ENCODE measurements at regions not wholly inside any gene's neighbourhood (a gene's known extent, or its start where the extent isn't known, plus 50 kb on each side); places are given as distances from the start of the nearest gene placed in this dataset.

GRCh38 chr7:46011501-46011900 lies 90.4 kb upstream of the IGFBP3 start (continued):
- TF ChIP-seq EGR1 (IDR thresholded peaks at IDR 0.05; ENCODE audit: low read depth in 2 of 2) (no peak), FOXA2 (IDR thresholded peaks at IDR 0.05) (no peak)

GRCh38 chr7:46011059-46011458 lies 90.0 kb upstream of the IGFBP3 start:
- no peaks in the 10 kb centered on the region for H3K9me3 ChIP-seq (ENCODE audit: control insufficient read depth in 4 of 4, low read length in 3 of 4)
- WGBS = 86% methylated on average over 2 of the region's 2 CpGs
- no peaks in the 10 kb centered on the region for H3K36me3 ChIP-seq (ENCODE audit: control insufficient read depth in 4 of 4, insufficient read depth in 3 of 4, low read depth in 1 of 4, low read length in 3 of 4)
- no peak for DNase-seq (ENCODE audit: low spot score)
- H3K4me1 ChIP-seq (ENCODE audit: control insufficient read depth in 4 of 4, insufficient read depth in 4 of 4, low read length in 3 of 4) = no peaks in the 10 kb centered on the region
- TF ChIP-seq CTCF (IDR thresholded peaks at IDR 0.05; ENCODE audit: low read depth, low read length, missing input control) (no peak), FOXA1 (IDR thresholded peaks at IDR 0.05) (no peak)
- H3K4me3 ChIP-seq (ENCODE audit: low read depth in 1 of 3, low read length in 3 of 3) = no peak overlapping the region
- no peak overlapping the region for H3K27ac ChIP-seq (ENCODE audit: low read depth in 1 of 2, low read length in 2 of 2)
- H3K27me3 ChIP-seq (ENCODE audit: control insufficient read depth in 4 of 4, insufficient read depth in 4 of 4, low read length in 3 of 4) = no peaks in the 10 kb centered on the region
- no peak overlapping the region for H3K9ac ChIP-seq (ENCODE audit: low read depth in 1 of 2, low read length in 2 of 2)

GRCh38 chr7:46009211-46009610 lies 88.1 kb upstream of the IGFBP3 start:
- no peaks in the 10 kb centered on the region for H3K27me3 ChIP-seq (ENCODE audit: control insufficient read depth in 4 of 4, insufficient read depth in 4 of 4, low read length in 3 of 4)
- H3K9ac ChIP-seq (ENCODE audit: low read depth in 1 of 2, low read length in 2 of 2) = no peak overlapping the region
- DNase-seq (ENCODE audit: low spot score) = no peak
- H3K27ac ChIP-seq (ENCODE audit: low read depth in 1 of 2, low read length in 2 of 2) = no peak overlapping the region
- 89% methylated on average over 2 of the region's 2 CpGs for WGBS
- no peaks in the 10 kb centered on the region for H3K4me1 ChIP-seq (ENCODE audit: control insufficient read depth in 4 of 4, insufficient read depth in 4 of 4, low read length in 3 of 4)
- TF ChIP-seq REST (IDR thresholded peaks at IDR 0.05) = no peak
- no peak for TF ChIP-seq RXRA (IDR thresholded peaks at IDR 0.05)
- H3K36me3 ChIP-seq (ENCODE audit: control insufficient read depth in 4 of 4, insufficient read depth in 3 of 4, low read depth in 1 of 4, low read length in 3 of 4) = no peaks in the 10 kb centered on the region
- H3K4me3 ChIP-seq (ENCODE audit: low read depth in 1 of 3, low read length in 3 of 3) = no peak overlapping the region
- no peaks in the 10 kb centered on the region for H3K9me3 ChIP-seq (ENCODE audit: control insufficient read depth in 4 of 4, low read length in 3 of 4)

- WGBS = 83% methylated on average over 6 of the region's 6 CpGs
- Histone ChIP-seq H3K27me3 (ENCODE audit: control insufficient read depth in 4 of 4, insufficient read depth in 4 of 4, low read length in 3 of 4) (no peaks in the 10 kb centered on the region), H3K4me3 (ENCODE audit: low read depth in 1 of 3, low read length in 3 of 3) (no peak overlapping the region), H3K9ac (ENCODE audit: low read depth in 1 of 2, low read length in 2 of 2) (no peak overlapping the region), H3K9me3 (ENCODE audit: control insufficient read depth in 4 of 4, low read length in 3 of 4) (peaks cover 0 to 1% (median 0%) of the 10 kb centered on the region in 4 donors), H3K4me1 (ENCODE audit: control insufficient read depth in 4 of 4, insufficient read depth in 4 of 4, low read length in 3 of 4) (no peaks in the 10 kb centered on the region), H3K27ac (ENCODE audit: low read depth in 1 of 2, low read length in 2 of 2) (no peak overlapping the region), H3K36me3 (ENCODE audit: control insufficient read depth in 4 of 4, insufficient read depth in 3 of 4, low read depth in 1 of 4, low read length in 3 of 4) (no peaks in the 10 kb centered on the region)
- no peak for DNase-seq (ENCODE audit: low spot score)
- no peak for TF ChIP-seq FOXA1 (IDR thresholded peaks at IDR 0.05)
- peak; percentile 82 for TF ChIP-seq NR2F2 (IDR thresholded peaks at IDR 0.05)
These were observed 87.0 kb upstream of the IGFBP3 start for GRCh38 chr7:46007990-46008643.

Data from liver (tissue), 8 donors.